SK-N-SH treated with all-trans-retinoic acid at 6 μM for 48 hours (cell line): ENCODE measurements at regions not wholly inside any gene's neighbourhood (a gene's known extent, or its start where the extent isn't known, plus 50 kb on each side); places are given as distances from the start of the nearest gene placed in this dataset.

Experiments used
- OSR1 ChIP-seq: fragments of 250-450 bp; sonication (Bioruptor Pico); IDR thresholded peaks from 2 replicates; pipeline ENCODE4 v1.8.0; 2022; ENCODE audit warnings: moderate library complexity, mild to moderate bottlenecking, inconsistent platforms
- PATZ1 ChIP-seq: fragments of 250-450 bp; sonication (Bioruptor Pico); IDR thresholded peaks from 2 replicates; pipeline ENCODE4 v1.8.0; 2020; ENCODE audit warnings: mild to moderate bottlenecking, moderate library complexity, borderline replicate concordance
- RARB ChIP-seq: fragments of 250-450 bp; sonication (Bioruptor Pico); IDR thresholded peaks from 2 replicates; pipeline ENCODE4 v1.8.0; 2021; ENCODE audit warnings: mild to moderate bottlenecking, moderate library complexity
- ZFP30 ChIP-seq: fragments of 450-650 bp; formaldehyde crosslinking; IDR thresholded peaks from 2 replicates; pipeline ENCODE4 v1.5.0; 2022; ENCODE audit warnings: mild to moderate bottlenecking, moderate library complexity
- TF ChIP-seq, protein P1 (sequence below): fragments of 250-450 bp; sonication (Bioruptor Pico); IDR thresholded peaks from 2 replicates; pipeline ENCODE4 v1.5.1; 2021; ENCODE audit warnings: mild to moderate bottlenecking, moderate library complexity
- TF ChIP-seq, protein P2 (sequence below): fragments of 250-450 bp; sonication (Bioruptor Pico); IDR thresholded peaks from 2 replicates; pipeline ENCODE4 v1.5.0; 2020; ENCODE audit warnings: mild to moderate bottlenecking, moderate library complexity

DNA sequence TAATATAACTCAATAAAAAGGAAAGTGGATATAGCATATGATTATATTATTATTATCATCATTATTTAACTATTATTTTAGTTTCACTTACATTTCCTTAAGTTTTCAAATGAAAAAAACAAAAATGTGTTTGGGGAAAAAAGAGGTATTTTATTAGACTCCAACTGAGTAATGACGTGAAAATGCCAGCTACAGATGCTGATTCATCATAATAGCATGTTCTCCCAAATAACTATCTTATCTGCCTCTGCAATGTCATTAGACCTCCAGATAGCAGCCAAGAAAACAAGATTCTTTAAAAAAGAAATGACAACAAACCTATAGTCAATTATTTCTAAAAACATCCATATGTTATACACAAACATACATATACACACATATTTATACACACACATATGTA, 1071.9 kb upstream of the TMPRSS15 start:
- TF ChIP-seq OSR1 = no peak
- no peak for TF ChIP-seq ZFP30
- TF ChIP-seq PATZ1 = no peak
- TF ChIP-seq, protein P1, sequence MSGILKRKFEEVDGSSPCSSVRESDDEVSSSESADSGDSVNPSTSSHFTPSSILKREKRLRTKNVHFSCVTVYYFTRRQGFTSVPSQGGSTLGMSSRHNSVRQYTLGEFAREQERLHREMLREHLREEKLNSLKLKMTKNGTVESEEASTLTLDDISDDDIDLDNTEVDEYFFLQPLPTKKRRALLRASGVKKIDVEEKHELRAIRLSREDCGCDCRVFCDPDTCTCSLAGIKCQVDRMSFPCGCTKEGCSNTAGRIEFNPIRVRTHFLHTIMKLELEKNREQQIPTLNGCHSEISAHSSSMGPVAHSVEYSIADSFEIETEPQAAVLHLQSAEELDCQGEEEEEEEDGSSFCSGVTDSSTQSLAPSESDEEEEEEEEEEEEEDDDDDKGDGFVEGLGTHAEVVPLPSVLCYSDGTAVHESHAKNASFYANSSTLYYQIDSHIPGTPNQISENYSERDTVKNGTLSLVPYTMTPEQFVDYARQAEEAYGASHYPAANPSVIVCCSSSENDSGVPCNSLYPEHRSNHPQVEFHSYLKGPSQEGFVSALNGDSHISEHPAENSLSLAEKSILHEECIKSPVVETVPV (CRISPR knock-in tag) = no peak
- TF ChIP-seq RARB (CRISPR knock-in tag) = no peak
- TF ChIP-seq, protein P2, sequence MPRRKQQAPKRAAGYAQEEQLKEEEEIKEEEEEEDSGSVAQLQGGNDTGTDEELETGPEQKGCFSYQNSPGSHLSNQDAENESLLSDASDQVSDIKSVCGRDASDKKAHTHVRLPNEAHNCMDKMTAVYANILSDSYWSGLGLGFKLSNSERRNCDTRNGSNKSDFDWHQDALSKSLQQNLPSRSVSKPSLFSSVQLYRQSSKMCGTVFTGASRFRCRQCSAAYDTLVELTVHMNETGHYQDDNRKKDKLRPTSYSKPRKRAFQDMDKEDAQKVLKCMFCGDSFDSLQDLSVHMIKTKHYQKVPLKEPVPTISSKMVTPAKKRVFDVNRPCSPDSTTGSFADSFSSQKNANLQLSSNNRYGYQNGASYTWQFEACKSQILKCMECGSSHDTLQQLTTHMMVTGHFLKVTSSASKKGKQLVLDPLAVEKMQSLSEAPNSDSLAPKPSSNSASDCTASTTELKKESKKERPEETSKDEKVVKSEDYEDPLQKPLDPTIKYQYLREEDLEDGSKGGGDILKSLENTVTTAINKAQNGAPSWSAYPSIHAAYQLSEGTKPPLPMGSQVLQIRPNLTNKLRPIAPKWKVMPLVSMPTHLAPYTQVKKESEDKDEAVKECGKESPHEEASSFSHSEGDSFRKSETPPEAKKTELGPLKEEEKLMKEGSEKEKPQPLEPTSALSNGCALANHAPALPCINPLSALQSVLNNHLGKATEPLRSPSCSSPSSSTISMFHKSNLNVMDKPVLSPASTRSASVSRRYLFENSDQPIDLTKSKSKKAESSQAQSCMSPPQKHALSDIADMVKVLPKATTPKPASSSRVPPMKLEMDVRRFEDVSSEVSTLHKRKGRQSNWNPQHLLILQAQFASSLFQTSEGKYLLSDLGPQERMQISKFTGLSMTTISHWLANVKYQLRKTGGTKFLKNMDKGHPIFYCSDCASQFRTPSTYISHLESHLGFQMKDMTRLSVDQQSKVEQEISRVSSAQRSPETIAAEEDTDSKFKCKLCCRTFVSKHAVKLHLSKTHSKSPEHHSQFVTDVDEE (CRISPR knock-in tag) = no peak
